OCI-LY1 (cell line): ENCODE measurements at regions not wholly inside any gene's neighbourhood (a gene's known extent, or its start where the extent isn't known, plus 50 kb on each side); places are given as distances from the start of the nearest gene placed in this dataset.

Experiments
- CTCF ChIP-seq: fragments of 200-600 bp; sonication (generic), shearing (Covaris generic); IDR thresholded peaks from 2 replicates; pipeline ENCODE4 v1.5.1; 2017; ENCODE audit warnings: mild to moderate bottlenecking, antibody characterized with exemption, low read length, moderate library complexity, mixed read lengths
- EZH2 ChIP-seq: fragments of 200-600 bp; sonication (generic), shearing (Covaris generic); IDR thresholded peaks from 2 replicates; pipeline ENCODE4 v1.8.0; 2017; ENCODE audit warnings: borderline replicate concordance, mixed run types, mild to moderate bottlenecking, antibody characterized with exemption, low read length, moderate library complexity, mixed read lengths

- no peak for TF ChIP-seq CTCF
- no peak for TF ChIP-seq EZH2
Observed at GRCh38 chr4:18568600-18568999, 547.0 kb upstream of the LCORL start.
